Esophagus squamous epithelium (tissue), 5 donors: ENCODE measurements at regions not wholly inside any gene's neighbourhood (a gene's known extent, or its start where the extent isn't known, plus 50 kb on each side); places are given as distances from the start of the nearest gene placed in this dataset.

Experiments
- DNase-seq: peaks from one replicate; lab custom pipeline; 2025; lab: John Stamatoyannopoulos, UW
- H3K27ac ChIP-seq, 4 donors: fragments of 200-600 bp; sonication (generic); one replicate each; pipeline ENCODE4 v1.5.1; 2016 to 2019; ENCODE audit warnings: mild to moderate bottlenecking in 1 of 4
- H3K27me3 ChIP-seq, 4 donors: fragments of 200-600 bp; sonication (generic); 1 replicate in 3 of 4; 2 replicates in 1 of 4; pipeline versions ENCODE4 v1.5.1 to v1.6.0; 2017 to 2021; ENCODE audit warnings: antibody characterized with exemption in 1 of 4
- H3K36me3 ChIP-seq, 3 donors: fragments of 200-600 bp; sonication (generic); one replicate each; pipeline ENCODE4 v1.5.1; 2016 to 2019
- H3K4me1 ChIP-seq, 3 donors: fragments of 200-600 bp; sonication (generic); one replicate each; pipeline ENCODE4 v1.5.1; 2017 to 2019
- H3K4me3 ChIP-seq, 4 donors: fragments of 200-600 bp; sonication (generic); 1 replicate in 3 of 4; 2 replicates in 1 of 4; pipeline ENCODE4 v1.5.1; 2016 to 2019; ENCODE audit warnings: mild to moderate bottlenecking in 2 of 4, moderate library complexity in 1 of 4
- H3K9me3 ChIP-seq, 3 donors: fragments of 200-600 bp; sonication (generic); one replicate each; pipeline ENCODE4 v1.5.1; 2016 to 2019
- CTCF ChIP-seq, 6 experiments: fragments of 450-650 bp in 4 of 6; fragments of 200-600 bp in 2 of 6; sonication (generic) in 2 of 6; IDR thresholded peaks; one replicate each; pipeline ENCODE4 v1.5.1; 2016 to 2019; ENCODE audit warnings: antibody characterized with exemption in 6 of 6, mild to moderate bottlenecking in 4 of 6, moderate library complexity in 4 of 6
- POLR2A ChIP-seq, 4 donors: fragments of 450-650 bp; IDR thresholded peaks; one replicate each; pipeline ENCODE4 v1.6.1; 2017; ENCODE audit warnings: antibody characterized with exemption in 4 of 4, mild to moderate bottlenecking in 4 of 4, moderate library complexity in 3 of 4
- WGBS, 2 donors: methylation state at CpG; one replicate each; pipeline ENCODE4 v1.1.5; 2018; 5-methylcytosine and 5-hydroxymethylcytosine counted together
- intact Hi-C: fragments of 100-400 bp; cut with DNase I; formaldehyde crosslinking; loops from one replicate; pipeline ENCODE4 v1.15.0; 2022
- donor health status: DM: yes; HTN: yes; CAD: no.

DNA sequence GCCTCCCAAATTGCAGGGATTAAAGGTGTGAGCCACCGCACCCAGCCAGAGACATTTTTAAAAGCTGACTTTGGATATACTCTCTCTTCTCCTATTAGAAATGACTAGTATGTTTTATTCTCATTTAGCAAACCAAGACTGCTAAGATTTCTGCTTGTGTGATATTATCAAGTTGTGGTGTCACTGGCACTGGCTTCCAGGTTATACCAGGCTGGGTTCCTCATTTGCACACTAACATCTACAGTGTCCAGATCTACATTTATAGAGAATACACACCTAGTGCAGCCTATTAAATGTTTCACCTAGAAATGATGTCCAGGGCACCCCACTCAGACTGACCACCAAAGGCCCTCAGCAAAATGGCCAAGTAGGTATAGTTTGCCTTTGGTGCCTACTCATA lies 49.9 kb upstream of the FOXN2 start:
- Histone ChIP-seq H3K9me3 (no peaks in the 10 kb centered on the region), H3K4me1 (no peaks in the 10 kb centered on the region), H3K4me3 (no peak overlapping the region), H3K36me3 (no peaks in the 10 kb centered on the region), H3K27ac (no peak overlapping the region), H3K27me3 (no peaks in the 10 kb centered on the region)
- 89 to 100% methylated on average over 1 of the region's 1 CpG for WGBS, 2 donors
- no peak for TF ChIP-seq CTCF (IDR thresholded peaks at IDR 0.05)
- TF ChIP-seq POLR2A (IDR thresholded peaks at IDR 0.05): no peak
- intact Hi-C loops: no loop called here
- no peak for DNase-seq
